Right lobe of liver (tissue), 6 donors: ENCODE measurements at regions not wholly inside any gene's neighbourhood (a gene's known extent, or its start where the extent isn't known, plus 50 kb on each side); places are given as distances from the start of the nearest gene placed in this dataset.

ENCODE experiments used
- ATAC-seq, 4 donors: fragments of 200-7000 bp; cut with Tn5 transposase; one replicate each; pipeline ENCODE4 v1.9.1; 2020; ENCODE audit warnings: mild to moderate bottlenecking in 4 of 4, moderate library complexity in 4 of 4
- DNase-seq, 3 donors: peaks; one replicate each; pipeline ENCODE4 v3.0.0-alpha.2; 2020
- H3K27ac ChIP-seq, 3 donors: fragments of 200-600 bp; one replicate each; pipeline ENCODE4 v1.8.0; 2022
- H3K27me3 ChIP-seq, 2 donors: fragments of 200-600 bp; one replicate each; pipeline ENCODE4 v1.8.0; 2022
- H3K36me3 ChIP-seq, 4 donors: fragments of 200-600 bp; sonication (generic) in 1 of 4; one replicate each; pipeline versions ENCODE4 v1.5.1 to v1.8.0; 2017 to 2022; ENCODE audit warnings: control low read depth in 1 of 4
- H3K4me1 ChIP-seq, 4 donors: fragments of 200-600 bp; sonication (generic) in 1 of 4; one replicate each; pipeline versions ENCODE4 v1.5.1 to v1.8.0; 2017 to 2022; ENCODE audit warnings: control low read depth in 1 of 4
- H3K4me3 ChIP-seq, 3 donors: fragments of 200-600 bp; one replicate each; pipeline ENCODE4 v1.8.0; 2022
- H3K9me3 ChIP-seq, 4 donors: fragments of 200-600 bp; sonication (generic) in 1 of 4; one replicate each; pipeline versions ENCODE4 v1.5.1 to v1.8.0; 2017 to 2022; ENCODE audit warnings: control low read depth in 1 of 4
- CTCF ChIP-seq, 4 donors: fragments of 200-600 bp in 3 of 4; fragments of 450-650 bp in 1 of 4; IDR thresholded peaks; one replicate each; pipeline versions ENCODE4 v1.5.1 to v1.8.0; 2016 to 2022; ENCODE audit warnings: antibody characterized with exemption in 4 of 4, mild to moderate bottlenecking in 2 of 4
- POLR2A ChIP-seq: fragments of 450-650 bp; IDR thresholded peaks from one replicate; pipeline ENCODE4 v1.6.1; 2017; ENCODE audit warnings: antibody characterized with exemption, mild to moderate bottlenecking
- WGBS: methylation state at CpG from one replicate; pipeline ENCODE4 v1.1.6; 2018; ENCODE audit warnings: low coverage, low lambda C conversion rate; ENCODE audit not compliant: insufficient coverage; ENCODE audit errors: missing lambda C conversion rate; 5-methylcytosine and 5-hydroxymethylcytosine counted together
- intact Hi-C, 2 donors: fragments of 100-400 bp; cut with DNase I; formaldehyde crosslinking; loops; one replicate each; pipeline versions ENCODE4 v1.11.2 to v1.14.1; 2022
- donor health status: DM: no; HTN: yes; CAD: no.
- donor health status: DM: no; HTN: no; CAD: no.
- donor health status: DM: no; HTN: no; CAD: no.
- donor health status: DM: no; HTN: yes; CAD: no.
- donor health status: DM: no; HTN: yes; CAD: no.

GRCh38 chr12:111268738-111269572, 99.9 kb downstream of the PHETA1 start:
- DNase-seq (no peak), ATAC-seq (peak in 2 of 4 donors; percentile 39 to 47)
- Histone ChIP-seq H3K9me3 (no peaks in the 10 kb centered on the region), H3K4me3 (no peak overlapping the region), H3K4me1 (no peaks in the 10 kb centered on the region), H3K36me3 (peaks cover 0 to 7% (median 0%) of the 10 kb centered on the region in 4 donors), H3K27me3 (no peaks in the 10 kb centered on the region), H3K27ac (no peak overlapping the region)
- WGBS = 60% methylated on average over 5 of the region's 16 CpGs
- intact Hi-C loops = no loop called here
- TF ChIP-seq CTCF (IDR thresholded peaks at IDR 0.05) = peak; percentile 35 to 48 (median 42)
- TF ChIP-seq POLR2A = no peak

GRCh38 chr12:111267144-111267543, 101.8 kb downstream of the PHETA1 start:
- ATAC-seq = no peak
- no peak for DNase-seq
- intact Hi-C loops = no loop called here

GRCh38 chr12:111261911-111262676, 106.8 kb downstream of the PHETA1 start:
- DNase-seq (no peak), ATAC-seq (peak in 1 of 4 donors; percentile 28)
- TF ChIP-seq POLR2A (no peak), CTCF (IDR thresholded peaks at IDR 0.05) (no peak)
- WGBS = 66% methylated on average over 6 of the region's 6 CpGs
- Histone ChIP-seq H3K27ac (no peak overlapping the region), H3K9me3 (no peaks in the 10 kb centered on the region), H3K4me1 (no peaks in the 10 kb centered on the region), H3K27me3 (no peaks in the 10 kb centered on the region), H3K4me3 (no peak overlapping the region), H3K36me3 (peaks cover 0 to 8% (median 0%) of the 10 kb centered on the region in 4 donors)
- intact Hi-C loops = no loop called here

More at GRCh38 chr12:111267144-111267543, 101.8 kb downstream of the PHETA1 start:
- Histone ChIP-seq H3K36me3 (peaks cover 0 to 8% (median 0%) of the 10 kb centered on the region in 4 donors), H3K4me3 (no peak overlapping the region), H3K27ac (no peak overlapping the region), H3K4me1 (no peaks in the 10 kb centered on the region), H3K9me3 (no peaks in the 10 kb centered on the region), H3K27me3 (no peaks in the 10 kb centered on the region)
- WGBS = 54% methylated on average over 4 of the region's 8 CpGs
- TF ChIP-seq POLR2A (no peak), CTCF (IDR thresholded peaks at IDR 0.05) (no peak)

- TF ChIP-seq POLR2A = no peak
- no peak for TF ChIP-seq CTCF (IDR thresholded peaks at IDR 0.05)
- Histone ChIP-seq H3K36me3 (peaks cover 0 to 8% (median 0%) of the 10 kb centered on the region in 4 donors), H3K27ac (no peak overlapping the region), H3K27me3 (no peaks in the 10 kb centered on the region), H3K9me3 (no peaks in the 10 kb centered on the region), H3K4me1 (no peaks in the 10 kb centered on the region), H3K4me3 (no peak overlapping the region)
- intact Hi-C loops = no loop called here
- WGBS = 86% methylated on average over 5 of the region's 5 CpGs
- no peak for ATAC-seq
- DNase-seq = no peak
These were observed 108.2 kb downstream of the PHETA1 start for GRCh38 chr12:111260732-111261131.
